NCI-H226 (cell line): ENCODE measurements at regions not wholly inside any gene's neighbourhood (a gene's known extent, or its start where the extent isn't known, plus 50 kb on each side); places are given as distances from the start of the nearest gene placed in this dataset.
"Not testable (repeated sequence)": the region's sequence is repeated elsewhere in the genome, so short reads cannot be mapped to it uniquely, and the experiment has no call there.

Experiments used
- DNase-seq: peaks from one replicate; pipeline ENCODE4 v3.0.0-alpha.2; 2015

GRCh38 chr13:64087624-64088023 lies 2672.0 kb upstream of the PCDH20 start:
- DNase-seq: no peak

GRCh38 chr13:64083811-64084210 lies 2668.2 kb upstream of the PCDH20 start:
- DNase-seq: peak; percentile 8

- DNase-seq: peak; percentile 79
These were observed 2667.7 kb upstream of the PCDH20 start for GRCh38 chr13:64083396-64083795.

- DNase-seq: no peak
These were observed 2662.9 kb upstream of the PCDH20 start for GRCh38 chr13:64078480-64078936.

GRCh38 chr13:64078025-64078424 lies 2662.4 kb upstream of the PCDH20 start:
- DNase-seq: no peak

- not testable (repeated sequence) for DNase-seq
These were observed 2661.6 kb upstream of the PCDH20 start for GRCh38 chr13:64077132-64077835.

- DNase-seq: no peak
These were observed 2660.1 kb upstream of the PCDH20 start for GRCh38 chr13:64075543-64076271.

GRCh38 chr13:64074971-64075474 lies 2659.4 kb upstream of the PCDH20 start:
- no peak for DNase-seq

GRCh38 chr13:64073203-64073602 lies 2657.6 kb upstream of the PCDH20 start:
- no peak for DNase-seq

GRCh38 chr13:64071352-64071751 lies 2655.7 kb upstream of the PCDH20 start:
- DNase-seq: no peak

- no peak for DNase-seq
These were observed 2654.2 kb upstream of the PCDH20 start for GRCh38 chr13:64069892-64070291.

- no peak for DNase-seq
These were observed 2651.1 kb upstream of the PCDH20 start for GRCh38 chr13:64066711-64067110.

- DNase-seq: no peak
These were observed 2646.0 kb upstream of the PCDH20 start for GRCh38 chr13:64061649-64062048.

GRCh38 chr13:64057372-64058020 lies 2641.8 kb upstream of the PCDH20 start:
- no peak for DNase-seq

- DNase-seq: no peak
These were observed 2638.7 kb upstream of the PCDH20 start for GRCh38 chr13:64054321-64054720.

GRCh38 chr13:64052521-64052920 lies 2636.9 kb upstream of the PCDH20 start:
- no peak for DNase-seq

- DNase-seq: no peak
These were observed 2635.6 kb upstream of the PCDH20 start for GRCh38 chr13:64051278-64051677.

GRCh38 chr13:64041296-64041695 lies 2625.6 kb upstream of the PCDH20 start:
- no peak for DNase-seq

- DNase-seq: no peak
These were observed 2618.3 kb upstream of the PCDH20 start for GRCh38 chr13:64033921-64034320.

GRCh38 chr13:64029343-64030093 lies 2613.9 kb upstream of the PCDH20 start:
- no peak for DNase-seq

GRCh38 chr13:64028551-64028950 lies 2612.9 kb upstream of the PCDH20 start:
- DNase-seq: no peak

GRCh38 chr13:64020126-64020525 lies 2604.5 kb upstream of the PCDH20 start:
- no peak for DNase-seq

- DNase-seq: peak; percentile 62
These were observed 2591.7 kb upstream of the PCDH20 start for GRCh38 chr13:64007339-64007738.
